ENCODE measurements at regions not wholly inside any gene's neighbourhood (a gene's known extent, or its start where the extent isn't known, plus 50 kb on each side); places are given as distances from the start of the nearest gene placed in this dataset.
"Not testable (repeated sequence)": the region's sequence is repeated elsewhere in the genome, so short reads cannot be mapped to it uniquely, and the experiment has no call there.

DNA sequence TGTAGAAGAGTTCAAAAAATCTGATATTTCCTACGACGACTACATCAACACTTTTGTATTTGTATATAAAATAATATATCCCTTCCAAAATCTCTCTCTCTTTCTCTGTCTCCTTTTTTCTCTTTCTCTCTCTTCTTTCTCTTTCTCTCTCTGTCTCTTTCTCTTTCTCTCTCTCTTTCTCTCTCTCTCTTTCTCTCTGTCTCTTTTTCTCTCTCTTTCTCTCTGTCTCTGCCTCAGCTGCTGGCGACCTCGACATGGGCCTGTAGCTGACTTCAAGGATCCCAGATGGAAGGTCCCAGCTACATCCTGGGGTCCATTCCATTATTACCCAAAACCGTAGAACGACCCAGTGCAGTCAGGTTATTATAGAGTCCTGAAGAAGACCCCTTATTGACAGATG, 90.0 kb downstream of the CD24 start:
- no peak for DNase-seq (ENCODE audit: low read depth in 2 of 2)

DNA sequence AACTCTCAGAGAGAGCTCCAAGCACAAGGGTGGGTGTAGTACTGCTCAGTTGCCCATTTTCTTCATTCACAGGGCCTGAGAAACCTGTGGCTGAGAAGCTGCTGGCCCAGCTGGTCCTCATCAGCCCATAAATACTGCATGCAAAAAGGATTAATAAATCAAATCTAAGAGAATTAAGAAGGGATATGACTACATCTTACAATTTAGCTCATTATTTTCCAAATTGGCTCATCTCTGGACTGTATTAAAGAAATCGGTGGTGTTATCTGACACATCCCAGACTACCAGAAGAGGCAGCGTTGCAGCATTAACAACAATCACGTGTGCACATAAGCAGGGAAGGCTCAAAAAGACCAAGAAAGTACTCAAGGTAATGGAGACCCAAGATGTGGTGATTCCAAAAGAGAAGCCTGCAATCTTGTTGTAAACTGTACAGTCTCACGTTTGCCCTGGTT, 90.7 kb downstream of the CD24 start:
- no peak for DNase-seq (ENCODE audit: low read depth in 2 of 2)

DNA sequence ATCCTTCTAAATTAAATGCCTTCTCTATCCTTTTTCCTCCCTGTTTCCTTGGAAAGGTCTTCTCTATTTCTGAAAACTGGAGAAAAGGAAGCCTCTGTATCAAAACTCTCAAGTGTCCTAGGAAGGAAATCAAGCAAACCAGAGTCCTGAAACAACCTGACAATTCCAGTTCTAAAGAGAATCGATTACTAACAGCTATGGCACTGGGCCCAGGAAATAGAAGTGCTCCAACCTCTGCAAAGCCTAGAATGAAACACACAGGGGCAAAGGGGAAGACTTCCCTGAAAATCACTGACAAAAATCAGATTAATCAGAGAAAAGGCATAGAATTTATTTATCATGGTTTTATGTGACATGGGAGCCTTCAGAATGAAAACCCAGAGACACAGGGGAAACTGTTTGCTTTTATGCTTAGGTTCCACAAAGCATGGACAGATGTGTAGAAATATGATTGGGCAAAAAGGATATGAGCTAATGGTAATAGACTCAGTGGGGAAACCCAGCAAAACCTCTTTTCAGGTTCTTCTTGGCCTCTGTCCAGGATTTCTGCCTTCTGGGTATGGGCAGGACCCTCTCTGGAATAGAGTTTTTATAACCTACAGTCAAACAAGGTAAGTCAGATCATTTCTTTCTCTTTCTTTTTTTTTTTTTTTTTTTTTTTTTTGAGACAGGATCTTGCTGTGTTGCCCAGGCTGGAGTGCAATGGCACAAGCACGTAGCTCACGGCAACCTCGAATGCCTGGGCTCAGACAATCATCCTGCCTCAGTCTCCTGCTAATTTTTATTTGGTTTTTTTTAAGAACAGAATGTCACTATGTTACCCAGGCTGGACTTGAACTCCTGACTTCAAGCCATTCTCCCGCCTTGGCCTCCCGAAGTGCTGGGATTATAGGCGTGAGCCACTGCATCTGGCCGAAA, 91.7 kb downstream of the CD24 start:
- DNase-seq (ENCODE audit: low read depth in 2 of 2): no peak

- DNase-seq (ENCODE audit: low read depth in 2 of 2): no peak
These were observed 92.4 kb downstream of the CD24 start for GRCh38 chr6:106882138-106882537.

GRCh38 chr6:106880952-106881351, 93.6 kb downstream of the CD24 start:
- no peak for DNase-seq (ENCODE audit: low read depth in 2 of 2)

- DNase-seq (ENCODE audit: low read depth in 2 of 2): no peak
These were observed 98.7 kb downstream of the CD24 start for GRCh38 chr6:106875782-106876321.

DNA sequence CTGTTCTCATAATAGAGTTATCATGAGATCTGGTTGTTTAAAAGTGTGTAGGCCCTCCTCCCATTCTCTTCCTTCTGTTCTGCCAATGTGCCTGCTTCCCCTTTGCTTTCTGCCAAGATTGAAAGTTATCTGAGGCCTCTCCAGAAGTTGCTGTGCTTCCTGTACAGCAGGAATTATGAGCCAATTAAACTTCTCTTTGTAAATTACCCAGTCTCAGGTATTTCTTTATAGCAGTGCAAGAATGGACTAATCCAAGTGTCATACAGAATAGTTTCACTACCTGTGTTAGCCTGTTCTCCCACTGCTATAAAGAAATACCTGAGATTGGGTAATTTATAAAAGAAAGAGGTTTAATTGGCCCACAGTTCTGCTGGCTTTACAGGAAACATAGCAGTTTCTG, 100.0 kb downstream of the CD24 start:
- no peak for DNase-seq (ENCODE audit: low read depth in 2 of 2)

- no peak for DNase-seq (ENCODE audit: low read depth in 2 of 2)
These were observed 102.5 kb downstream of the CD24 start for GRCh38 chr6:106872049-106872448.

DNA sequence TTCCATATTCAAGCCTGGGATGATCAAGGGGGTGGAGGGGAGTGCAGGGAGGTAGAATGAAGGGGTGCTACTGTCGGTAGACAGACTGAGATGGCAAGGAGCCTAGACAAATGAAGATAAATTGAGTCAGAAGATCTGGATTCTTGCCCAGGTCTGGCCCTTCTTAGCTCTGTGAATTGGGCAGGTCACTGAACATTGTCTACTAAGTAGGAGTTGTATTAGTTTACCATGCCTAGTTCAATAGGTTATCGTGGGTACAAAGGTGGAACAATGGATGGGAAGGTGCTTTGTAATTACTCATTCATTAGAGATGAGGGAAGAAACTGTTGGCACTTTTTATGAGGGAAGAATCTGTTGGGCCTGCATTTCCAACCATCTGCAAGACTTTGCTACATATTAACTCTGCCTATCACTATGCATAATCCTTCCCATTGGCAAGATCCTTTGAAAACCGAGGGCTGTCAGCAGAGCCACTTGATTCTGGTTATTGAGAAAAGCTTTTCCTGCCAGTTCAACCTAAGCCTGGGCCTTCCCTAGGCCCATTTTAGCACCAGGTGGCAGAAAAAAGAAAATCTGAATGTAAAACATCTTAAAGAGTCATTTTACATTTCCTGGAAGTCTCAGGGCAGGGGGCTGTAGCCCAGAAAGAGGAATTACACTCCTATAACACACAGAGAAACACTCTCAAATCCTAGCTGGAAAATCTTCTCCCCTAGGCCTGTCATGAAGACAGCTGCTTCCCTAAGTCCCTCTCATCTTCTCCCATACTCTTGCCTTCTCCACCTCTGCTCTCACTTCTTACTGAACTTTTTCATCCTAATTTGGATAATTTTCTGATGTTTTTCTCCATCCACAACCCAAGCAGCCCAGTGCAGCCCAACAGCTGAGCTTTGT, 103.5 kb downstream of the CD24 start:
- no peak for DNase-seq (ENCODE audit: low read depth in 2 of 2)

- no peak for DNase-seq (ENCODE audit: low read depth in 2 of 2)
These were observed 104.5 kb downstream of the CD24 start for GRCh38 chr6:106870069-106870468.

- DNase-seq (ENCODE audit: low read depth in 2 of 2): no peak
These were observed 105.3 kb downstream of the CD24 start for GRCh38 chr6:106869203-106869602.

- DNase-seq (ENCODE audit: low read depth in 2 of 2): no peak
These were observed 107.5 kb downstream of the CD24 start for GRCh38 chr6:106866875-106867658.

DNA sequence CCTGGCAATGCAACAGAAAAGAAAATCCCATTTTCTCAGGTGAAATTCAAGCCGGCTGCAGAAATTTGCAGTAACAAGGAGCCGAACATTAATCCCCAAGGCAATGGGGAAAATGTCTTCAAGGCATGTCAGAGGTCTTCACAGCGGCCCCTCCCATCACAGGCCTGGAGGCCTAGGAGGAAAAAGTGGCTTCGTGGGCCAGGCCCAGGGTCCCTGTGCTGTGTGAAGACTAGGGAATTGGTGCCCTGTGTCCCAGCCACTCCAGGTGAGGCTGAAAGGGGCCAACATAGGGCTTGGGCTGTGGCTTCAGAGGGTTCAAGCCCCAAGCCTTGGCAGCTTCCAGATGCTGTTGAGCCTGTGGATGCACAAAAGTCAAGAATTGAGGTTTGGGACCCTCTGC, 111.7 kb downstream of the CD24 start:
- DNase-seq (ENCODE audit: low read depth in 2 of 2): no peak

DNA sequence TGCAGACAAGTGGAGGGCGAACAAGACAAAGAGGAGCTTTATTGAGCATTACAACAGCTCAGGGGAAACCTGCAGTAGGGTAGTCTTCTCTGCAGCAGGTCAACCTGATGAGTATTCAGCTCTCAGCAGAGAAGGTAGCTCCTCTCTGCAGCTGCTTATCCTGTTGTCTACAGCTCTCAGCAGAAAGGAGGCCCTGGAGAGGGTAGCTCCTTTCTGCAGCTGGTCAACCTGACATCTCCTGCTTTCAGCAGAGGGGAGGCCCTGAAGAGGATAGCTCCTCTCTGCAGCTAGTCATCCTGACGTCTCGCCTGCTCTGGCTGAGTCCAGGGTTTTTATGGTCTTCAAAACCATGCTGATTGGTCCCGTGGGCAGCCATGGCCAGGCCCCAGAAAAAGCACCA, 113.6 kb downstream of the CD24 start:
- no peak for DNase-seq (ENCODE audit: low read depth in 2 of 2)

DNA sequence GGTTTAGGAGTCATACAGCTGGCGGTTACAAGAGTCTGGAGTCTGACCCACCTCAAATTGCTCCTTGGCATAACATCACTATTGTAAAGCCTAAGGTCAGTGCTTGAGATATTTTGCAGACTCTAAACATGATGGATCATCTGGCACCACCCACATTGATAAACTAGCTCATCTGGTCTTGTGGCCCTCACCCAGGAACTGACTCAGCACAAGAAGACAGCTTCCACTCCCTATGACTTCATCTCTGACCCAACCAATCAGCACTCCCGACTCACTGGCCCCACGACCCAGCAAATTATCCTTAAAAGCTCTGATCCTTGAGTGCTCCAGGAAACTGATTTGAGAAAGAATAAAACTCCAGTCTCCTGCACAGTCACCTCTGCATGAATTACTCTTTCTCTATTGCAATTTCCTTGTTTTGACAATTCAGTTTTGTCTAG, 115.9 kb downstream of the CD24 start:
- DNase-seq (ENCODE audit: low read depth in 2 of 2): no peak

GRCh38 chr6:106857771-106858652, 116.5 kb downstream of the CD24 start:
- no peak for DNase-seq (ENCODE audit: low read depth in 2 of 2)

GRCh38 chr6:106857310-106857709, 117.2 kb downstream of the CD24 start:
- not testable (repeated sequence) for DNase-seq (ENCODE audit: low read depth in 2 of 2)

- DNase-seq (ENCODE audit: low read depth in 2 of 2): no peak
These were observed 118.2 kb downstream of the CD24 start for GRCh38 chr6:106856227-106856874.

- no peak for DNase-seq (ENCODE audit: low read depth in 2 of 2)
These were observed 119.4 kb downstream of the CD24 start for GRCh38 chr6:106855117-106855516.
